Upper lobe of left lung (tissue), 6 donors: ENCODE measurements at regions not wholly inside any gene's neighbourhood (a gene's known extent, or its start where the extent isn't known, plus 50 kb on each side); places are given as distances from the start of the nearest gene placed in this dataset.

Experiments
- ATAC-seq, 2 donors: fragments of 200-7000 bp; cut with Tn5 transposase; one replicate each; pipeline ENCODE4 v1.9.1; 2022; ENCODE audit warnings: mild to moderate bottlenecking in 2 of 2, moderate library complexity in 2 of 2; ENCODE audit not compliant: low FRiP score in 2 of 2
- DNase-seq, 2 donors: peaks; one replicate each; pipeline ENCODE4 v3.0.0-alpha.2; 2019 to 2020
- H3K27ac ChIP-seq, 4 donors: fragments of 200-600 bp; sonication (generic); one replicate each; pipeline ENCODE4 v1.5.1; 2016 to 2019
- H3K27me3 ChIP-seq, 4 donors: fragments of 200-600 bp; sonication (generic); one replicate each; pipeline ENCODE4 v1.5.1; 2017 to 2019
- H3K36me3 ChIP-seq, 4 donors: fragments of 200-600 bp; sonication (generic); one replicate each; pipeline ENCODE4 v1.5.1; 2016 to 2019
- H3K4me1 ChIP-seq, 4 donors: fragments of 200-600 bp; sonication (generic); one replicate each; pipeline ENCODE4 v1.5.1; 2018 to 2019
- H3K4me3 ChIP-seq, 4 donors: fragments of 200-600 bp; sonication (generic); one replicate each; pipeline ENCODE4 v1.5.1; 2017 to 2019; ENCODE audit warnings: mild to moderate bottlenecking in 2 of 4, moderate library complexity in 1 of 4
- H3K9me3 ChIP-seq, 4 donors: fragments of 200-600 bp; sonication (generic); one replicate each; pipeline ENCODE4 v1.5.1; 2018 to 2019
- CTCF ChIP-seq, 6 experiments: fragments of 450-650 bp in 4 of 6; fragments of 200-600 bp in 2 of 6; sonication (generic) in 2 of 6; IDR thresholded peaks; one replicate each; pipeline ENCODE4 v1.5.1; 2016 to 2019; ENCODE audit warnings: antibody characterized with exemption in 6 of 6
- EP300 ChIP-seq, 4 donors: sonication (generic); formaldehyde crosslinking; IDR thresholded peaks; one replicate each; pipeline ENCODE4 v1.5.1; 2017; ENCODE audit warnings: antibody characterized with exemption in 4 of 4, control low read depth in 2 of 4
- POLR2A ChIP-seq, 4 donors: fragments of 450-650 bp; IDR thresholded peaks; one replicate each; pipeline ENCODE4 v1.5.1; 2016 to 2017; ENCODE audit warnings: antibody characterized with exemption in 4 of 4, mild to moderate bottlenecking in 2 of 4
- POLR2AphosphoS5 ChIP-seq, 2 donors: sonication (generic); formaldehyde crosslinking; IDR thresholded peaks; one replicate each; pipeline ENCODE4 v1.5.1; 2017; ENCODE audit warnings: antibody characterized with exemption in 2 of 2
- WGBS, 2 donors: methylation state at CpG; one replicate each; pipeline ENCODE4 v1.1.5; 2017 to 2018; 5-methylcytosine and 5-hydroxymethylcytosine counted together
- donor health status: DM: no; HTN: no; CAD: no; lungs with moderate emphysema.
- donor health status: DM: no; HTN: yes; CAD: no; lungs with severe emphysema.

GRCh38 chr5:135139381-135140134, 105.5 kb upstream of the PITX1 start:
- Histone ChIP-seq H3K4me1 (peaks cover 0 to 20% (median 4%) of the 10 kb centered on the region in 4 donors), H3K9me3 (no peaks in the 10 kb centered on the region), H3K27me3 (no peaks in the 10 kb centered on the region), H3K4me3 (no peak overlapping the region), H3K36me3 (no peaks in the 10 kb centered on the region), H3K27ac (no peak overlapping the region)
- 62 to 72% methylated on average over 12 of the region's 12 CpGs for WGBS, 2 donors
- ATAC-seq: peak; percentile 59 to 73
- TF ChIP-seq POLR2AphosphoS5 (IDR thresholded peaks at IDR 0.05) (peak in 1 of 2 donors; percentile 55), EP300 (IDR thresholded peaks at IDR 0.05) (no peak), POLR2A (IDR thresholded peaks at IDR 0.05) (no peak)
- peak in 1 of 2 donors; percentile 37 for DNase-seq

GRCh38 chr5:135138116-135138850, 104.3 kb upstream of the PITX1 start:
- no peaks in the 10 kb centered on the region for H3K9me3 ChIP-seq
- TF ChIP-seq POLR2AphosphoS5 (IDR thresholded peaks at IDR 0.05) (no peak), POLR2A (IDR thresholded peaks at IDR 0.05) (no peak), CTCF (IDR thresholded peaks at IDR 0.05) (no peak)
- no peak for ATAC-seq
- WGBS, 2 donors: 87 to 89% methylated on average over 1 to 4 of the region's 4 CpGs
- H3K27me3 ChIP-seq: no peaks in the 10 kb centered on the region
- H3K36me3 ChIP-seq: no peaks in the 10 kb centered on the region
- peaks cover 0 to 26% (median 4%) of the 10 kb centered on the region in 4 donors for H3K4me1 ChIP-seq
- H3K27ac ChIP-seq: no peak overlapping the region
- H3K4me3 ChIP-seq: no peak overlapping the region
- no peak for DNase-seq

- no peak for TF ChIP-seq POLR2AphosphoS5 (IDR thresholded peaks at IDR 0.05)
- Histone ChIP-seq H3K27ac (no peak overlapping the region), H3K9me3 (no peaks in the 10 kb centered on the region), H3K27me3 (no peaks in the 10 kb centered on the region), H3K4me3 (no peak overlapping the region), H3K36me3 (no peaks in the 10 kb centered on the region), H3K4me1 (peaks cover 0 to 26% (median 4%) of the 10 kb centered on the region in 4 donors)
- WGBS, 2 donors: 94 to 95% methylated on average over 12 to 13 of the region's 13 CpGs
- no peak for ATAC-seq
- DNase-seq: no peak
Observed at GRCh38 chr5:135137146-135137915, 103.3 kb upstream of the PITX1 start.

- ATAC-seq: no peak
- TF ChIP-seq CTCF (IDR thresholded peaks at IDR 0.05): no peak
- peak in 1 of 2 donors; percentile 3 for DNase-seq
- Histone ChIP-seq H3K9me3 (no peaks in the 10 kb centered on the region), H3K27me3 (no peaks in the 10 kb centered on the region), H3K4me1 (peaks cover 0 to 26% (median 4%) of the 10 kb centered on the region in 4 donors), H3K4me3 (no peak overlapping the region), H3K36me3 (no peaks in the 10 kb centered on the region), H3K27ac (no peak overlapping the region)
- 78 to 93% methylated on average over 2 of the region's 2 CpGs for WGBS, 2 donors
Observed at GRCh38 chr5:135136546-135136945, 102.5 kb upstream of the PITX1 start.

- Histone ChIP-seq H3K36me3 (no peaks in the 10 kb centered on the region), H3K4me3 (no peak overlapping the region), H3K9me3 (no peaks in the 10 kb centered on the region), H3K4me1 (peaks cover 0 to 18% (median 4%) of the 10 kb centered on the region in 4 donors), H3K27ac (no peak overlapping the region), H3K27me3 (no peaks in the 10 kb centered on the region)
- peak in 1 of 2 donors; percentile 63 for ATAC-seq
- no peak for TF ChIP-seq POLR2A (IDR thresholded peaks at IDR 0.05)
- no peak for TF ChIP-seq CTCF (IDR thresholded peaks at IDR 0.05)
- TF ChIP-seq POLR2AphosphoS5 (IDR thresholded peaks at IDR 0.05): no peak
- TF ChIP-seq EP300 (IDR thresholded peaks at IDR 0.05): no peak
- 68 to 71% methylated on average over 13 to 14 of the region's 14 CpGs for WGBS, 2 donors
- peak in 1 of 2 donors; percentile 44 for DNase-seq
Observed at GRCh38 chr5:135135530-135136226, 101.7 kb upstream of the PITX1 start.
